Esophagus squamous epithelium (tissue), 4 donors: ENCODE measurements at regions not wholly inside any gene's neighbourhood (a gene's known extent, or its start where the extent isn't known, plus 50 kb on each side); places are given as distances from the start of the nearest gene placed in this dataset.

Source experiments
- POLR2A ChIP-seq, 4 donors: fragments of 450-650 bp; IDR thresholded peaks; one replicate each; pipeline ENCODE4 v1.6.1; 2017; ENCODE audit warnings: antibody characterized with exemption in 4 of 4, mild to moderate bottlenecking in 4 of 4, moderate library complexity in 3 of 4
- TF ChIP-seq, protein P1 (sequence below), 6 experiments: fragments of 450-650 bp in 4 of 6; fragments of 200-600 bp in 2 of 6; sonication (generic) in 2 of 6; IDR thresholded peaks; one replicate each; pipeline ENCODE4 v1.5.1; 2016 to 2019; ENCODE audit warnings: antibody characterized with exemption in 6 of 6, mild to moderate bottlenecking in 4 of 6, moderate library complexity in 4 of 6

DNA sequence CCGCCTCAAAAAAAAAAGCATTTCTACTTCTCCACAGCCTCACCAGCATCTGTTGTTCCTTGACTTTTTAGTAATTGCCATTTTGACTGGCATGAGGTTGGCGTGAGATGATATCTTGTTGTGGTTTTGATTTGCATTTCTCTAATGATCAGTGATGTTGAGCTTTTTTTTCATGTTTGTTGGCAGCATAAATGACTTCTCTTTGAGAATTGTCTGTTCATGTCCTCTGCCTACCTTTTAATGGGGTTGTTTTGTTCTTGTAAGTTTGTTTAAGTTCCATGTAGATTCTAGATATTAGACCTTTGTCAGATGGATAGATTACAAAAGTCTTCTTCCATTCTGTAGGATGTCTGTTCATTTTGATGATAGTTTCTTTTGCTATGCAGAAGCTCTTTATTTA, 182.9 kb downstream of the FOXG1 start:
- TF ChIP-seq, protein P1, sequence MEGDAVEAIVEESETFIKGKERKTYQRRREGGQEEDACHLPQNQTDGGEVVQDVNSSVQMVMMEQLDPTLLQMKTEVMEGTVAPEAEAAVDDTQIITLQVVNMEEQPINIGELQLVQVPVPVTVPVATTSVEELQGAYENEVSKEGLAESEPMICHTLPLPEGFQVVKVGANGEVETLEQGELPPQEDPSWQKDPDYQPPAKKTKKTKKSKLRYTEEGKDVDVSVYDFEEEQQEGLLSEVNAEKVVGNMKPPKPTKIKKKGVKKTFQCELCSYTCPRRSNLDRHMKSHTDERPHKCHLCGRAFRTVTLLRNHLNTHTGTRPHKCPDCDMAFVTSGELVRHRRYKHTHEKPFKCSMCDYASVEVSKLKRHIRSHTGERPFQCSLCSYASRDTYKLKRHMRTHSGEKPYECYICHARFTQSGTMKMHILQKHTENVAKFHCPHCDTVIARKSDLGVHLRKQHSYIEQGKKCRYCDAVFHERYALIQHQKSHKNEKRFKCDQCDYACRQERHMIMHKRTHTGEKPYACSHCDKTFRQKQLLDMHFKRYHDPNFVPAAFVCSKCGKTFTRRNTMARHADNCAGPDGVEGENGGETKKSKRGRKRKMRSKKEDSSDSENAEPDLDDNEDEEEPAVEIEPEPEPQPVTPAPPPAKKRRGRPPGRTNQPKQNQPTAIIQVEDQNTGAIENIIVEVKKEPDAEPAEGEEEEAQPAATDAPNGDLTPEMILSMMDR (IDR thresholded peaks at IDR 0.05), result no peak
- TF ChIP-seq POLR2A (IDR thresholded peaks at IDR 0.05), result no peak
